CD14-positive monocyte (primary cell): ENCODE measurements at regions not wholly inside any gene's neighbourhood (a gene's known extent, or its start where the extent isn't known, plus 50 kb on each side); places are given as distances from the start of the nearest gene placed in this dataset.

Source experiments
- DNase-seq, 3 donors: peaks; one replicate each; pipeline ENCODE4 v3.0.0-alpha.2; 2011 to 2022
- H2AFZ ChIP-seq: 2 replicates; pipeline ENCODE4 v1.6.0; 2012; ENCODE audit warnings: mild to moderate bottlenecking, low read depth, low read length, inconsistent platforms; ENCODE audit not compliant: insufficient read depth, poor library complexity, severe bottlenecking
- H3K27ac ChIP-seq, 2 donors: 1 replicate in 1 of 2; 2 replicates in 1 of 2; pipeline ENCODE4 v1.5.1; 2012 to 2013; ENCODE audit warnings: low read length in 2 of 2, control low read depth in 1 of 2, inconsistent platforms in 1 of 2, low read depth in 1 of 2, mild to moderate bottlenecking in 1 of 2
- H3K27me3 ChIP-seq, 2 donors: one replicate each; pipeline versions ENCODE4 v1.6.0 to v1.6.1; 2011 to 2013; ENCODE audit warnings: low read length in 2 of 2; ENCODE audit not compliant: control insufficient read depth in 2 of 2, insufficient read depth in 2 of 2
- H3K36me3 ChIP-seq, 2 donors: replicated peaks in 1 of 2; 1 replicate in 1 of 2; 2 replicates in 1 of 2; pipeline versions ENCODE4 v1.5.1 to v1.6.1; 2012 to 2013; ENCODE audit warnings: low read length in 2 of 2, control low read depth in 1 of 2, inconsistent platforms in 1 of 2, mild to moderate bottlenecking in 1 of 2; ENCODE audit not compliant: insufficient read depth in 2 of 2, control insufficient read depth in 1 of 2
- H3K4me1 ChIP-seq, 2 donors: 1 replicate in 1 of 2; 2 replicates in 1 of 2; pipeline versions ENCODE4 v1.5.1 to v1.6.1; 2012 to 2013; ENCODE audit warnings: low read length in 2 of 2, control low read depth in 1 of 2, inconsistent platforms in 1 of 2, mild to moderate bottlenecking in 1 of 2, moderate library complexity in 1 of 2; ENCODE audit not compliant: insufficient read depth in 2 of 2, control insufficient read depth in 1 of 2
- H3K4me2 ChIP-seq: replicated peaks from 2 replicates; pipeline ENCODE3; 2012; ENCODE audit warnings: low read length, moderate library complexity, mild to moderate bottlenecking; ENCODE audit not compliant: poor library complexity, severe bottlenecking; ENCODE audit errors: extremely low read depth
- H3K4me3 ChIP-seq, 3 experiments: fragments of 200-600 bp in 1 of 3; sonication (generic) in 1 of 3; replicated peaks in 1 of 3; 1 replicate in 2 of 3; 2 replicates in 1 of 3; pipeline ENCODE4 v1.5.1; 2011 to 2013; ENCODE audit warnings: low read length in 3 of 3, mild to moderate bottlenecking in 3 of 3, control low read depth in 2 of 3, low read depth in 2 of 3, inconsistent platforms in 1 of 3, moderate library complexity in 1 of 3
- H3K79me2 ChIP-seq: 2 replicates; pipeline ENCODE4 v1.6.0; 2012; ENCODE audit warnings: mild to moderate bottlenecking, control low read depth, inconsistent platforms, low read length, moderate library complexity; ENCODE audit not compliant: insufficient read depth
- H3K9ac ChIP-seq: 2 replicates; pipeline ENCODE4 v1.6.0; 2017; ENCODE audit warnings: low read length, mild to moderate bottlenecking; ENCODE audit not compliant: insufficient read depth, poor library complexity, severe bottlenecking
- H3K9me3 ChIP-seq, 2 donors: replicated peaks in 1 of 2; 1 replicate in 1 of 2; 2 replicates in 1 of 2; pipeline versions ENCODE4 v1.5.1 to v1.6.1; 2012 to 2013; ENCODE audit warnings: low read length in 2 of 2, control low read depth in 1 of 2; ENCODE audit not compliant: control insufficient read depth in 1 of 2, insufficient read depth in 1 of 2
- H4K20me1 ChIP-seq: 2 replicates; pipeline ENCODE4 v1.6.0; 2012; ENCODE audit warnings: mild to moderate bottlenecking, low read length, control low read depth, moderate library complexity; ENCODE audit not compliant: insufficient read depth
- H3K27ac Mint-ChIP-seq, 7 donors: one replicate each; pipeline ENCODE4 v1.8.0; 2020; ENCODE audit warnings: mild to moderate bottlenecking in 7 of 7, mixed read lengths in 7 of 7, moderate library complexity in 6 of 7, inconsistent platforms in 2 of 7
- H3K27me3 Mint-ChIP-seq, 3 donors: one replicate each; pipeline ENCODE4 v1.8.0; 2021 to 2022; ENCODE audit warnings: low read depth in 3 of 3, mild to moderate bottlenecking in 3 of 3, mixed read lengths in 3 of 3, moderate library complexity in 3 of 3, inconsistent platforms in 1 of 3
- H3K36me3 Mint-ChIP-seq, 2 donors: one replicate each; pipeline ENCODE4 v1.8.0; 2020; ENCODE audit warnings: mixed read lengths in 2 of 2, inconsistent platforms in 1 of 2, mild to moderate bottlenecking in 1 of 2
- H3K4me1 Mint-ChIP-seq: one replicate; pipeline ENCODE4 v1.8.0; 2020; ENCODE audit warnings: mild to moderate bottlenecking, mixed read lengths
- H3K4me3 Mint-ChIP-seq, 2 donors: one replicate each; pipeline ENCODE4 v1.8.0; 2020; ENCODE audit warnings: mild to moderate bottlenecking in 2 of 2, mixed read lengths in 2 of 2, moderate library complexity in 1 of 2
- H3K9me3 Mint-ChIP-seq, 7 donors: one replicate each; pipeline ENCODE4 v1.8.0; 2020 to 2022; ENCODE audit warnings: mixed read lengths in 7 of 7, mild to moderate bottlenecking in 6 of 7, moderate library complexity in 6 of 7, inconsistent platforms in 2 of 7
- WGBS: methylation state at CpG from one replicate; pipeline ENCODE4 v1.1.5; 2013; ENCODE audit warnings: missing lambda C conversion rate; ENCODE audit not compliant: insufficient coverage; 5-methylcytosine and 5-hydroxymethylcytosine counted together
- intact Hi-C, 2 donors: fragments of 100-400 bp; cut with micrococcal nuclease; formaldehyde crosslinking; loops; one replicate each; pipeline versions ENCODE4 v1.15.0 to v1.15.1; 2023
- TF ChIP-seq, protein P1 (sequence below): fragments of 200-600 bp; IDR thresholded peaks from one replicate; pipeline ENCODE4 v1.8.0; 2022; ENCODE audit warnings: antibody characterized with exemption, mild to moderate bottlenecking

DNA sequence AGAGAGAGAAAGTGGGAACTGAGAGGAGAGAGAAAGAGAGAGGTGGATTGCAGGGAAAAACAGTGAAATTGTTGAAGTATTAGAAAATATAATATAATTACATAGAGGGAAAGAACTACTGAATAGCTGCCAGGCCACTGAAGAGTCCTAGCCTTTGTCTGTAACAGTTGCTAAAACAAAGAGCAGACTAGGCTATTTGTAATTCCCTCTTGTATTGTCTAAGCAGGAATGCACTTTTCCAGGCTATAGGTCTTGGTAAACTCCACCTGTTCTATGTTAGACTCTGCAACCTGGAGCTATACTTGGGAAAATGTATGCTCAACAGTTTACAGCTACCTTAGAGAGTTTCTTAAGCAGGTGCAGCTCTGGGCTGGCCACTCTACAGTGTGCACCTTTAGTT is 1063.3 kb downstream of the ADGRL3 start:
- Mint-ChIP-seq H3K36me3 (no peaks in the 10 kb centered on the region), H3K4me3 (no peak overlapping the region), H3K4me1 (no peaks in the 10 kb centered on the region), H3K9me3 (peaks cover 0 to 7% (median 0%) of the 10 kb centered on the region in 7 donors), H3K27ac (no peak overlapping the region), H3K27me3 (peaks cover 0 to 2% (median 0%) of the 10 kb centered on the region in 3 donors)
- TF ChIP-seq, protein P1, sequence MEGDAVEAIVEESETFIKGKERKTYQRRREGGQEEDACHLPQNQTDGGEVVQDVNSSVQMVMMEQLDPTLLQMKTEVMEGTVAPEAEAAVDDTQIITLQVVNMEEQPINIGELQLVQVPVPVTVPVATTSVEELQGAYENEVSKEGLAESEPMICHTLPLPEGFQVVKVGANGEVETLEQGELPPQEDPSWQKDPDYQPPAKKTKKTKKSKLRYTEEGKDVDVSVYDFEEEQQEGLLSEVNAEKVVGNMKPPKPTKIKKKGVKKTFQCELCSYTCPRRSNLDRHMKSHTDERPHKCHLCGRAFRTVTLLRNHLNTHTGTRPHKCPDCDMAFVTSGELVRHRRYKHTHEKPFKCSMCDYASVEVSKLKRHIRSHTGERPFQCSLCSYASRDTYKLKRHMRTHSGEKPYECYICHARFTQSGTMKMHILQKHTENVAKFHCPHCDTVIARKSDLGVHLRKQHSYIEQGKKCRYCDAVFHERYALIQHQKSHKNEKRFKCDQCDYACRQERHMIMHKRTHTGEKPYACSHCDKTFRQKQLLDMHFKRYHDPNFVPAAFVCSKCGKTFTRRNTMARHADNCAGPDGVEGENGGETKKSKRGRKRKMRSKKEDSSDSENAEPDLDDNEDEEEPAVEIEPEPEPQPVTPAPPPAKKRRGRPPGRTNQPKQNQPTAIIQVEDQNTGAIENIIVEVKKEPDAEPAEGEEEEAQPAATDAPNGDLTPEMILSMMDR = no peak
- H2AFZ ChIP-seq = no peak overlapping the region
- H3K27ac ChIP-seq = no peak overlapping the region
- H3K9me3 ChIP-seq = no peaks in the 10 kb centered on the region
- no peak for DNase-seq
- no peak overlapping the region for H3K4me3 ChIP-seq
- H3K79me2 ChIP-seq = no peaks in the 10 kb centered on the region
- H3K9ac ChIP-seq = no peak overlapping the region
- H3K4me2 ChIP-seq = no peak overlapping the region
- no peaks in the 10 kb centered on the region for H3K4me1 ChIP-seq
- no peaks in the 10 kb centered on the region for H4K20me1 ChIP-seq
- H3K36me3 ChIP-seq = no peaks in the 10 kb centered on the region
- no peaks in the 10 kb centered on the region for H3K27me3 ChIP-seq
- intact Hi-C loops = no loop called here

DNA sequence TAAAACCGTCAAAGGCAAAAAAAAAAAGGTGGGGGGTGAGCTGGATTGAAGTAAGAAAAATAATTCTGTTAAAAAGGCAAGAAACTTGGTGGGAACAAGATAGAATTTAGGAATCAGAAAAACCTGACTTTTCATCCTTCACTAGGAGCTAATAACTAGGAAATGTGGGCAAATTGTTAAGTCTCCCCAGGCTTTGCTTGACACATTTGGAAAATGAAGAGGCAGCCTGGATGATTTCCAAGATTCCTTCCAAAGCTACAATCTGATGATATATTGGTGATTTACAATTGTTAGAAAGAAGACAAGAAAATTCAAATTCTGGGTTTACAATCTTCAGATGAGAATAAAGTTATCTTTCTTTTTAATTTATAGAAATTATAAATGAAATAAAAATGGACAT is 1062.5 kb downstream of the ADGRL3 start:
- Histone ChIP-seq H3K4me2 (no peak overlapping the region), H3K9me3 (peaks cover 0 to 3% of the 10 kb centered on the region in 2 donors), H4K20me1 (no peaks in the 10 kb centered on the region), H3K9ac (no peak overlapping the region), H2AFZ (no peak overlapping the region), H3K4me3 (no peak overlapping the region), H3K27ac (no peak overlapping the region), H3K36me3 (no peaks in the 10 kb centered on the region), H3K27me3 (no peaks in the 10 kb centered on the region), H3K4me1 (no peaks in the 10 kb centered on the region), H3K79me2 (no peaks in the 10 kb centered on the region)
- peaks cover 0 to 2% (median 0%) of the 10 kb centered on the region in 3 donors for H3K27me3 Mint-ChIP-seq
- intact Hi-C loops = no loop called here
- no peak for DNase-seq
- H3K27ac Mint-ChIP-seq = no peak overlapping the region
- no peak overlapping the region for H3K4me3 Mint-ChIP-seq
- H3K9me3 Mint-ChIP-seq = peaks cover 0 to 7% (median 2%) of the 10 kb centered on the region in 7 donors
- TF ChIP-seq, protein P1 = no peak
- H3K4me1 Mint-ChIP-seq = no peaks in the 10 kb centered on the region
- H3K36me3 Mint-ChIP-seq = no peaks in the 10 kb centered on the region
- no CpG with 5 or more reads among the region's 1 CpG for WGBS
